ENCODE measurements at regions not wholly inside any gene's neighbourhood (a gene's known extent, or its start where the extent isn't known, plus 50 kb on each side); places are given as distances from the start of the nearest gene placed in this dataset.

GRCh38 chr11:122592641-122593040 lies 62.9 kb upstream of the UBASH3B start:
- no peak for TF ChIP-seq CTCF (IDR thresholded peaks at IDR 0.05)
- TF ChIP-seq EP300 (IDR thresholded peaks at IDR 0.05) = no peak
- no peak for TF ChIP-seq POLR2A (IDR thresholded peaks at IDR 0.05)

All from ovary (tissue), 3 donors.